ENCODE measurements at regions not wholly inside any gene's neighbourhood (a gene's known extent, or its start where the extent isn't known, plus 50 kb on each side); places are given as distances from the start of the nearest gene placed in this dataset.
"Not testable (repeated sequence)": the region's sequence is repeated elsewhere in the genome, so short reads cannot be mapped to it uniquely, and the experiment has no call there.

GRCh38 chr11:69869311-69869939 is 50.2 kb upstream of the FGF3 start:
- Mint-ChIP-seq H3K9me3 (no peaks in the 10 kb centered on the region), H3K27me3 (ENCODE audit: low read depth) (peaks cover 36% of the 10 kb centered on the region), H3K36me3 (ENCODE audit: insufficient read depth) (no peaks in the 10 kb centered on the region), H3K4me1 (ENCODE audit: low read depth) (no peaks in the 10 kb centered on the region), H3K4me3 (no peak overlapping the region)
- ATAC-seq (no peak), DNase-seq (no peak)

- DNase-seq (no peak), ATAC-seq (no peak)
- H3K4me3 Mint-ChIP-seq: no peak overlapping the region
- no peaks in the 10 kb centered on the region for H3K4me1 Mint-ChIP-seq (ENCODE audit: low read depth)
- no peaks in the 10 kb centered on the region for H3K36me3 Mint-ChIP-seq (ENCODE audit: insufficient read depth)
- no peaks in the 10 kb centered on the region for H3K9me3 Mint-ChIP-seq
- H3K27me3 Mint-ChIP-seq (ENCODE audit: low read depth): peaks cover 31% of the 10 kb centered on the region
These were observed 51.5 kb upstream of the FGF3 start for GRCh38 chr11:69870766-69871165.

- Mint-ChIP-seq H3K4me3 (no peak overlapping the region), H3K9me3 (no peaks in the 10 kb centered on the region), H3K36me3 (ENCODE audit: insufficient read depth) (no peaks in the 10 kb centered on the region), H3K4me1 (ENCODE audit: low read depth) (no peaks in the 10 kb centered on the region), H3K27me3 (ENCODE audit: low read depth) (peaks cover 15% of the 10 kb centered on the region)
- ATAC-seq (no peak), DNase-seq (no peak)
These were observed 54.2 kb upstream of the FGF3 start for GRCh38 chr11:69873166-69874077.

- Mint-ChIP-seq H3K4me3 (no peak overlapping the region), H3K4me1 (ENCODE audit: low read depth) (no peaks in the 10 kb centered on the region), H3K9me3 (no peaks in the 10 kb centered on the region), H3K27me3 (ENCODE audit: low read depth) (peaks cover 7% of the 10 kb centered on the region), H3K36me3 (ENCODE audit: insufficient read depth) (no peaks in the 10 kb centered on the region)
- ATAC-seq (no peak), DNase-seq (no peak)
These were observed 55.2 kb upstream of the FGF3 start for GRCh38 chr11:69874178-69874983.

- no peaks in the 10 kb centered on the region for H3K9me3 Mint-ChIP-seq
- ATAC-seq (no peak), DNase-seq (no peak)
- H3K27me3 Mint-ChIP-seq (ENCODE audit: low read depth): peaks cover 6% of the 10 kb centered on the region
- no peak overlapping the region for H3K4me3 Mint-ChIP-seq
- H3K36me3 Mint-ChIP-seq (ENCODE audit: insufficient read depth): no peaks in the 10 kb centered on the region
- no peaks in the 10 kb centered on the region for H3K4me1 Mint-ChIP-seq (ENCODE audit: low read depth)
These were observed 55.9 kb upstream of the FGF3 start for GRCh38 chr11:69874984-69875624.

- no peaks in the 10 kb centered on the region for H3K36me3 Mint-ChIP-seq (ENCODE audit: insufficient read depth)
- H3K27me3 Mint-ChIP-seq (ENCODE audit: low read depth): peaks cover 4% of the 10 kb centered on the region
These were observed 56.8 kb upstream of the FGF3 start for GRCh38 chr11:69876013-69876412.

GRCh38 chr11:69877235-69877634 is 58.0 kb upstream of the FGF3 start:
- no peak for DNase-seq
- no peaks in the 10 kb centered on the region for H3K9me3 Mint-ChIP-seq

More at GRCh38 chr11:69876013-69876412, 56.8 kb upstream of the FGF3 start:
- DNase-seq: no peak
- Mint-ChIP-seq H3K9me3 (no peaks in the 10 kb centered on the region), H3K4me1 (ENCODE audit: low read depth) (no peaks in the 10 kb centered on the region), H3K4me3 (no peak overlapping the region)
- ATAC-seq: no peak

GRCh38 chr11:69877704-69878103 is 58.5 kb upstream of the FGF3 start:
- ATAC-seq; H3K4me3 Mint-ChIP-seq; H3K9me3 Mint-ChIP-seq; H3K27me3 Mint-ChIP-seq (ENCODE audit: low read depth); H3K36me3 Mint-ChIP-seq (ENCODE audit: insufficient read depth); DNase-seq; H3K4me1 Mint-ChIP-seq (ENCODE audit: low read depth): not testable (repeated sequence)

More at GRCh38 chr11:69877235-69877634, 58.0 kb upstream of the FGF3 start:
- no peak for ATAC-seq
- Mint-ChIP-seq H3K4me3 (no peak overlapping the region), H3K36me3 (ENCODE audit: insufficient read depth) (no peaks in the 10 kb centered on the region), H3K4me1 (ENCODE audit: low read depth) (no peaks in the 10 kb centered on the region), H3K27me3 (ENCODE audit: low read depth) (peaks cover 4% of the 10 kb centered on the region)

- Mint-ChIP-seq H3K4me3 (no peak overlapping the region), H3K27me3 (ENCODE audit: low read depth) (no peaks in the 10 kb centered on the region), H3K9me3 (no peaks in the 10 kb centered on the region), H3K36me3 (ENCODE audit: insufficient read depth) (no peaks in the 10 kb centered on the region), H3K4me1 (ENCODE audit: low read depth) (no peaks in the 10 kb centered on the region)
- ATAC-seq: no peak
- no peak for DNase-seq
These were observed 59.1 kb upstream of the FGF3 start for GRCh38 chr11:69878144-69878883.

GRCh38 chr11:69878927-69879728 is 59.9 kb upstream of the FGF3 start:
- no peak overlapping the region for H3K4me3 Mint-ChIP-seq
- H3K27me3 Mint-ChIP-seq (ENCODE audit: low read depth): no peaks in the 10 kb centered on the region
- ATAC-seq: no peak
- no peaks in the 10 kb centered on the region for H3K9me3 Mint-ChIP-seq
- no peak for DNase-seq
- no peaks in the 10 kb centered on the region for H3K36me3 Mint-ChIP-seq (ENCODE audit: insufficient read depth)
- no peaks in the 10 kb centered on the region for H3K4me1 Mint-ChIP-seq (ENCODE audit: low read depth)

GRCh38 chr11:69879729-69880005 is 60.5 kb upstream of the FGF3 start:
- no peaks in the 10 kb centered on the region for H3K4me1 Mint-ChIP-seq (ENCODE audit: low read depth)
- DNase-seq: no peak

GRCh38 chr11:69880041-69880825 is 61.0 kb upstream of the FGF3 start:
- H3K9me3 Mint-ChIP-seq: no peaks in the 10 kb centered on the region
- ATAC-seq (no peak), DNase-seq (no peak)
- no peaks in the 10 kb centered on the region for H3K4me1 Mint-ChIP-seq (ENCODE audit: low read depth)
- no peaks in the 10 kb centered on the region for H3K27me3 Mint-ChIP-seq (ENCODE audit: low read depth)
- H3K36me3 Mint-ChIP-seq (ENCODE audit: insufficient read depth): no peaks in the 10 kb centered on the region
- no peak overlapping the region for H3K4me3 Mint-ChIP-seq

More at GRCh38 chr11:69879729-69880005, 60.5 kb upstream of the FGF3 start:
- Mint-ChIP-seq H3K27me3 (ENCODE audit: low read depth) (no peaks in the 10 kb centered on the region), H3K4me3 (no peak overlapping the region), H3K9me3 (no peaks in the 10 kb centered on the region), H3K36me3 (ENCODE audit: insufficient read depth) (no peaks in the 10 kb centered on the region)
- ATAC-seq: no peak

Data from activated T-cell treated with anti-CD3 and anti-CD28 coated beads, Interleukin-2, amount 50 U/mL, for 4 hours (primary cell).